IPS DF 4.7 (cell line): ENCODE measurements at regions not wholly inside any gene's neighbourhood (a gene's known extent, or its start where the extent isn't known, plus 50 kb on each side); places are given as distances from the start of the nearest gene placed in this dataset.

Source experiments
- DNase-seq: peaks from one replicate; pipeline ENCODE4 v3.0.0-alpha.2; 2013; ENCODE audit warnings: low spot score; ENCODE audit errors: extremely low read depth

- no peak for DNase-seq
Observed at GRCh38 chr3:106168962-106169750, 300.3 kb upstream of the CBLB start.

GRCh38 chr3:106170636-106171035, 301.8 kb upstream of the CBLB start:
- DNase-seq: no peak

GRCh38 chr3:106172101-106172500, 303.3 kb upstream of the CBLB start:
- DNase-seq: no peak

GRCh38 chr3:106172780-106173179, 304.0 kb upstream of the CBLB start:
- DNase-seq: no peak

- DNase-seq: no peak
Observed at GRCh38 chr3:106175276-106175675, 306.5 kb upstream of the CBLB start.

GRCh38 chr3:106176734-106177133, 307.9 kb upstream of the CBLB start:
- no peak for DNase-seq

GRCh38 chr3:106182950-106183511, 314.2 kb upstream of the CBLB start:
- DNase-seq: no peak

- DNase-seq: no peak
Observed at GRCh38 chr3:106183762-106184391, 315.1 kb upstream of the CBLB start.

GRCh38 chr3:106184540-106185457, 316.0 kb upstream of the CBLB start:
- DNase-seq: no peak

GRCh38 chr3:106185949-106186348, 317.1 kb upstream of the CBLB start:
- DNase-seq: no peak

GRCh38 chr3:106190296-106190695, 321.5 kb upstream of the CBLB start:
- no peak for DNase-seq

- DNase-seq: no peak
Observed at GRCh38 chr3:106191211-106191610, 322.4 kb upstream of the CBLB start.

- no peak for DNase-seq
Observed at GRCh38 chr3:106191913-106192312, 323.1 kb upstream of the CBLB start.

- no peak for DNase-seq
Observed at GRCh38 chr3:106193876-106194275, 325.1 kb upstream of the CBLB start.

- DNase-seq: no peak
Observed at GRCh38 chr3:106194726-106195125, 325.9 kb upstream of the CBLB start.

GRCh38 chr3:106197532-106198194, 328.9 kb upstream of the CBLB start:
- no peak for DNase-seq

GRCh38 chr3:106204160-106204868, 335.5 kb upstream of the CBLB start:
- no peak for DNase-seq

- DNase-seq: no peak
Observed at GRCh38 chr3:106206146-106206545, 337.3 kb upstream of the CBLB start.

- DNase-seq: no peak
Observed at GRCh38 chr3:106206613-106207012, 337.8 kb upstream of the CBLB start.

- no peak for DNase-seq
Observed at GRCh38 chr3:106208251-106208650, 339.4 kb upstream of the CBLB start.
